HFFc6 (cell line): ENCODE measurements at regions not wholly inside any gene's neighbourhood (a gene's known extent, or its start where the extent isn't known, plus 50 kb on each side); places are given as distances from the start of the nearest gene placed in this dataset.

Experiments
- DNase-seq: peaks from one replicate; pipeline ENCODE4 v3.0.0-alpha.2; 2018
- H3K27ac Mint-ChIP-seq: 2 replicates; pipeline ENCODE4 v1.8.0; 2020; ENCODE audit warnings: mild to moderate bottlenecking, mixed read lengths
- H3K27me3 Mint-ChIP-seq: 2 replicates; pipeline ENCODE4 v1.8.0; 2021; ENCODE audit warnings: mild to moderate bottlenecking, moderate library complexity, mixed read lengths; ENCODE audit not compliant: insufficient read depth
- H3K36me3 Mint-ChIP-seq: 2 replicates; pipeline ENCODE4 v1.8.0; 2021; ENCODE audit warnings: low read depth, mixed read lengths
- H3K4me1 Mint-ChIP-seq: 2 replicates; pipeline ENCODE4 v1.8.0; 2020; ENCODE audit warnings: low read depth, mixed read lengths
- H3K4me3 Mint-ChIP-seq: 2 replicates; pipeline ENCODE4 v1.8.0; 2020; ENCODE audit warnings: mild to moderate bottlenecking, moderate library complexity, mixed read lengths
- H3K9me3 Mint-ChIP-seq: 2 replicates; pipeline ENCODE4 v1.8.0; 2020; ENCODE audit warnings: mild to moderate bottlenecking, mixed read lengths
- TF ChIP-seq, protein P1 (sequence below): fragments of 200-600 bp; sonication (generic); IDR thresholded peaks from 2 replicates; pipeline ENCODE4 v1.5.0; 2021; ENCODE audit warnings: antibody characterized with exemption, mild to moderate bottlenecking

GRCh38 chr1:172763057-172763456 is 104.2 kb downstream of the FASLG start:
- TF ChIP-seq, protein P1, sequence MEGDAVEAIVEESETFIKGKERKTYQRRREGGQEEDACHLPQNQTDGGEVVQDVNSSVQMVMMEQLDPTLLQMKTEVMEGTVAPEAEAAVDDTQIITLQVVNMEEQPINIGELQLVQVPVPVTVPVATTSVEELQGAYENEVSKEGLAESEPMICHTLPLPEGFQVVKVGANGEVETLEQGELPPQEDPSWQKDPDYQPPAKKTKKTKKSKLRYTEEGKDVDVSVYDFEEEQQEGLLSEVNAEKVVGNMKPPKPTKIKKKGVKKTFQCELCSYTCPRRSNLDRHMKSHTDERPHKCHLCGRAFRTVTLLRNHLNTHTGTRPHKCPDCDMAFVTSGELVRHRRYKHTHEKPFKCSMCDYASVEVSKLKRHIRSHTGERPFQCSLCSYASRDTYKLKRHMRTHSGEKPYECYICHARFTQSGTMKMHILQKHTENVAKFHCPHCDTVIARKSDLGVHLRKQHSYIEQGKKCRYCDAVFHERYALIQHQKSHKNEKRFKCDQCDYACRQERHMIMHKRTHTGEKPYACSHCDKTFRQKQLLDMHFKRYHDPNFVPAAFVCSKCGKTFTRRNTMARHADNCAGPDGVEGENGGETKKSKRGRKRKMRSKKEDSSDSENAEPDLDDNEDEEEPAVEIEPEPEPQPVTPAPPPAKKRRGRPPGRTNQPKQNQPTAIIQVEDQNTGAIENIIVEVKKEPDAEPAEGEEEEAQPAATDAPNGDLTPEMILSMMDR: no peak
- H3K27ac Mint-ChIP-seq: no peak overlapping the region
- H3K4me3 Mint-ChIP-seq: no peak overlapping the region
- H3K27me3 Mint-ChIP-seq: peaks cover 7% of the 10 kb centered on the region
- DNase-seq: no peak
- H3K36me3 Mint-ChIP-seq: no peaks in the 10 kb centered on the region
- no peaks in the 10 kb centered on the region for H3K9me3 Mint-ChIP-seq
- H3K4me1 Mint-ChIP-seq: peaks cover 21% of the 10 kb centered on the region

DNA sequence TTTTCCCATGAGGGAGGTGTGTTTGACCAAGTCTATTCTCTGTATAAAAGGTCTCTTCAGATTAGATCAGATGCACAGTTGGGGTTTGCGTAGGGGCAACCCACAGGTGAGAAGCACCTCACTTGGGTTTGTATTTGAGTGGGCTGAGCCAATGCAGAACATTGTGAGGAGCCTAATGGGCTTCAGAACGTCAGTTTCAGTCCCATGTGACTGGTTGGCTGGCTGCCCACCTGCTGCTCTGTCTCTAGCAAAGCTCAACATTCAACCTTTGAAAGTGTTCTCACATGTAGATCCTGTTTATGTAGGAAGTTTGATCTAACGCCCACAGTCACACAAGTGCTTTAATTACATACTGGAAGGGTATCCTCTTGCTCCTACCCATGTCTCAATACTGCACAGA is 105.5 kb downstream of the FASLG start:
- H3K27me3 Mint-ChIP-seq: peaks cover 3% of the 10 kb centered on the region
- H3K27ac Mint-ChIP-seq: no peak overlapping the region
- H3K4me3 Mint-ChIP-seq: no peak overlapping the region
- TF ChIP-seq, protein P1: no peak
- H3K36me3 Mint-ChIP-seq: no peaks in the 10 kb centered on the region
- no peaks in the 10 kb centered on the region for H3K9me3 Mint-ChIP-seq
- peaks cover 21% of the 10 kb centered on the region for H3K4me1 Mint-ChIP-seq
- DNase-seq: no peak

- peaks cover 10% of the 10 kb centered on the region for H3K4me1 Mint-ChIP-seq
- TF ChIP-seq, protein P1: no peak
- no peak overlapping the region for H3K27ac Mint-ChIP-seq
- no peaks in the 10 kb centered on the region for H3K36me3 Mint-ChIP-seq
- H3K9me3 Mint-ChIP-seq: no peaks in the 10 kb centered on the region
- no peak for DNase-seq
- peaks cover 3% of the 10 kb centered on the region for H3K27me3 Mint-ChIP-seq
- H3K4me3 Mint-ChIP-seq: no peak overlapping the region
Observed at GRCh38 chr1:172766462-172766861, 107.6 kb downstream of the FASLG start.

- Mint-ChIP-seq H3K9me3 (no peaks in the 10 kb centered on the region), H3K27me3 (peaks cover 3% of the 10 kb centered on the region), H3K27ac (no peak overlapping the region), H3K4me3 (no peak overlapping the region), H3K4me1 (no peaks in the 10 kb centered on the region), H3K36me3 (no peaks in the 10 kb centered on the region)
- TF ChIP-seq, protein P1: no peak
- DNase-seq: no peak
Observed at GRCh38 chr1:172770071-172770470, 111.2 kb downstream of the FASLG start.

- TF ChIP-seq, protein P1: no peak
- no peak for DNase-seq
- Mint-ChIP-seq H3K36me3 (no peaks in the 10 kb centered on the region), H3K27me3 (0 out of 2 replicates have a peak, but pooled peaks cover 2% of the 10 kb centered on the region), H3K4me1 (peaks cover 9% of the 10 kb centered on the region), H3K27ac (no peak overlapping the region), H3K4me3 (no peak overlapping the region), H3K9me3 (no peaks in the 10 kb centered on the region)
Observed at GRCh38 chr1:172774561-172774960, 115.7 kb downstream of the FASLG start.

DNA sequence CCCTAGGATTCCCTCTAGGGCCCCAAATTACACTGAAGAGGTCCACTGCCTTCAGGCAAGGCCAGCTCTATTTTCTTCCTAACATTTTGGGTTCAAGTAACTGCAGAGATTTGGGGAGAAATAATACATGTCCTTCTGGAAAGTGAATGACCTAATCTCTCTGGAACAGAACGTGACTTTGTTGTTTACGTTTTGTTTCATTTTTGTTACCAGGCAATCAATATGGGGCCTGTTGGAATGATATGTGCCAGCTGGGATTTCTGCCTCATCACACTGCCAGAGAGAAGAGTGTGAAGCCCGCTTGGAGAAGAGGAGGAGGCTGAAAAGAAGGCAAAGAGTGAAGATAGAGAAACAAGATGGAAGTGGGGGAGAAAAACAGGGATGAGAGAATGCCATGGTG is 116.7 kb downstream of the FASLG start:
- Mint-ChIP-seq H3K36me3 (no peaks in the 10 kb centered on the region), H3K27me3 (0 out of 2 replicates have a peak, but pooled peaks cover 2% of the 10 kb centered on the region), H3K27ac (no peak overlapping the region), H3K4me3 (no peak overlapping the region), H3K4me1 (peaks cover 12% of the 10 kb centered on the region), H3K9me3 (no peaks in the 10 kb centered on the region)
- TF ChIP-seq, protein P1: no peak
- no peak for DNase-seq
